IMR-90 (cell line): ENCODE measurements at regions not wholly inside any gene's neighbourhood (a gene's known extent, or its start where the extent isn't known, plus 50 kb on each side); places are given as distances from the start of the nearest gene placed in this dataset.

Source experiments
- ATAC-seq: fragments of 200-7000 bp; cut with Tn5 transposase; 2 replicates; pipeline ENCODE4 v1.9.1; 2020; ENCODE audit warnings: low read depth, mild to moderate bottlenecking, moderate library complexity
- BruUV-seq: library from RNA; stranded (reverse); fragments of 400-500 nt; replicated peaks from 2 replicates; lab custom pipeline; 2021; lab: Mats Ljungman, UMichigan
- CTCF ChIA-PET: fragments of 300-600 bp; formaldehyde crosslinking; extraction: SDS; loops from one replicate; lab custom pipeline; 2021; ENCODE audit warnings: antibody characterized with exemption; lab: Yijun Ruan, JAX
- POLR2A ChIA-PET: fragments of 300-600 bp; sonication (Branson Sonifier 250); formaldehyde crosslinking; loops from one replicate; lab custom pipeline; 2022; ENCODE audit warnings: antibody characterized with exemption; ENCODE audit not compliant: unreplicated experiment; lab: Charles Lee
- DNase-seq: peaks from one replicate; pipeline ENCODE4 v3.0.0; 2013
- H2AFZ ChIP-seq: replicated peaks from 2 replicates; pipeline ENCODE3; 2013; ENCODE audit warnings: low read length, mild to moderate bottlenecking; ENCODE audit not compliant: poor library complexity
- H2AK5ac ChIP-seq: 2 replicates; pipeline ENCODE4 v1.6.1; 2013; ENCODE audit warnings: low read depth, low read length, inconsistent platforms
- H2AK9ac ChIP-seq: replicated peaks from 2 replicates; pipeline ENCODE3; 2013; ENCODE audit warnings: mild to moderate bottlenecking, low read depth, low read length, moderate library complexity; ENCODE audit not compliant: poor library complexity
- H2BK120ac ChIP-seq: 2 replicates; pipeline ENCODE4 v1.6.1; 2013; ENCODE audit warnings: low read depth, low read length, inconsistent platforms
- H2BK15ac ChIP-seq: 3 replicates; pipeline ENCODE4 v1.6.1; 2013; ENCODE audit warnings: low read depth, low read length, inconsistent platforms
- H2BK20ac ChIP-seq: 2 replicates; pipeline ENCODE4 v1.6.1; 2013; ENCODE audit warnings: low read depth, mild to moderate bottlenecking, inconsistent platforms, low read length, moderate library complexity
- H2BK5ac ChIP-seq: 2 replicates; pipeline ENCODE4 v1.6.1; 2013; ENCODE audit warnings: mild to moderate bottlenecking, low read depth, low read length, inconsistent platforms; ENCODE audit not compliant: poor library complexity, severe bottlenecking
- H3K14ac ChIP-seq: replicated peaks from 2 replicates; pipeline ENCODE4 v1.6.1; 2013; ENCODE audit warnings: low read depth, low read length, inconsistent platforms
- H3K18ac ChIP-seq: 2 replicates; pipeline ENCODE4 v1.6.1; 2013; ENCODE audit warnings: low read depth, low read length, control low read depth
- H3K23ac ChIP-seq: 2 replicates; pipeline ENCODE4 v1.6.1; 2013; ENCODE audit warnings: low read depth, low read length, inconsistent platforms
- H3K27ac ChIP-seq: 2 replicates; pipeline ENCODE4 v1.5.1; 2013; ENCODE audit warnings: mild to moderate bottlenecking, control low read depth, low read length; ENCODE audit not compliant: insufficient read depth
- H3K27me3 ChIP-seq: 2 replicates; pipeline ENCODE4 v1.6.1; 2013; ENCODE audit warnings: low read length; ENCODE audit not compliant: control insufficient read depth, insufficient read depth
- H3K36me3 ChIP-seq: 2 replicates; pipeline ENCODE4 v1.6.1; 2013; ENCODE audit warnings: low read length, mixed read lengths; ENCODE audit not compliant: control insufficient read depth, insufficient read depth
- H3K4ac ChIP-seq: 2 replicates; pipeline ENCODE4 v1.6.1; 2013; ENCODE audit warnings: low read depth, low read length, inconsistent platforms
- H3K4me1 ChIP-seq: 2 replicates; pipeline ENCODE4 v1.6.1; 2013; ENCODE audit warnings: low read length, mixed read lengths; ENCODE audit not compliant: control insufficient read depth, insufficient read depth
- H3K4me2 ChIP-seq: 2 replicates; pipeline ENCODE4 v1.6.1; 2013; ENCODE audit warnings: low read depth, mild to moderate bottlenecking, control low read depth, low read length, moderate library complexity
- H3K4me3 ChIP-seq: 2 replicates; pipeline ENCODE4 v1.5.1; 2013; ENCODE audit warnings: low read depth, mild to moderate bottlenecking, control low read depth, low read length, moderate library complexity; ENCODE audit not compliant: insufficient read depth
- H3K56ac ChIP-seq: 2 replicates; pipeline ENCODE4 v1.6.1; 2013; ENCODE audit warnings: low read length, inconsistent platforms; ENCODE audit not compliant: insufficient read depth; ENCODE audit errors: extremely low read depth
- H3K79me1 ChIP-seq, 2 experiments: 2 replicates each; pipeline ENCODE4 v1.6.1; 2013; ENCODE audit warnings: low read length in 2 of 2, inconsistent platforms in 1 of 2, low read depth in 1 of 2
- H3K9ac ChIP-seq: 2 replicates; pipeline ENCODE4 v1.6.1; 2013; ENCODE audit warnings: low read depth, low read length, control low read depth
- H3K9me1 ChIP-seq: 2 replicates; pipeline ENCODE4 v1.6.1; 2013; ENCODE audit warnings: low read length, inconsistent platforms; ENCODE audit not compliant: insufficient read depth
- H3K9me3 ChIP-seq: 2 replicates; pipeline ENCODE4 v1.6.1; 2013; ENCODE audit warnings: low read length; ENCODE audit not compliant: control insufficient read depth, insufficient read depth
- H4K20me1 ChIP-seq: 2 replicates; pipeline ENCODE4 v1.6.1; 2013; ENCODE audit warnings: low read length, inconsistent platforms; ENCODE audit not compliant: insufficient read depth
- H4K5ac ChIP-seq: 2 replicates; pipeline ENCODE4 v1.6.1; 2013; ENCODE audit warnings: mild to moderate bottlenecking, low read depth, low read length, control low read depth
- H4K8ac ChIP-seq, 2 experiments: 2 replicates each; pipeline ENCODE4 v1.6.1; 2013; ENCODE audit warnings: low read depth in 2 of 2, low read length in 2 of 2, control low read depth in 1 of 2, inconsistent platforms in 1 of 2
- H4K91ac ChIP-seq: 2 replicates; pipeline ENCODE4 v1.6.1; 2013; ENCODE audit warnings: low read depth, low read length, inconsistent platforms; ENCODE audit not compliant: insufficient read depth
- BHLHE40 ChIP-seq: fragments of 150-350 bp; IDR thresholded peaks from 2 replicates; pipeline ENCODE4 v1.6.1; 2016; ENCODE audit warnings: mild to moderate bottlenecking, low read depth, low read length
- CEBPB ChIP-seq: IDR thresholded peaks from 2 replicates; pipeline ENCODE4 v1.6.1; 2012; ENCODE audit warnings: low read depth, low read length, improper control_type of control experiment
- CHD1 ChIP-seq: IDR thresholded peaks from 2 replicates; pipeline ENCODE4 v1.6.1; 2012; ENCODE audit warnings: low read depth, low read length, improper control_type of control experiment
- MAFK ChIP-seq: IDR thresholded peaks from 2 replicates; pipeline ENCODE4 v1.6.1; 2012; ENCODE audit warnings: low read depth, low read length, improper control_type of control experiment
- MXI1 ChIP-seq: IDR thresholded peaks from 2 replicates; pipeline ENCODE4 v1.6.1; 2012; ENCODE audit warnings: low read depth, mild to moderate bottlenecking, low read length, moderate library complexity, borderline replicate concordance
- NFE2L2 ChIP-seq: fragments of 150-350 bp; IDR thresholded peaks from 2 replicates; pipeline ENCODE4 v1.6.1; 2016; ENCODE audit warnings: low read depth, mild to moderate bottlenecking, low read length
- POLR2A ChIP-seq: IDR thresholded peaks from 2 replicates; pipeline ENCODE4 v1.6.1; 2012; ENCODE audit warnings: mild to moderate bottlenecking, low read depth, low read length
- RAD21 ChIP-seq: IDR thresholded peaks from 2 replicates; pipeline ENCODE4 v1.6.1; 2012; ENCODE audit warnings: low read length, improper control_type of control experiment
- RFX5 ChIP-seq: IDR thresholded peaks from 2 replicates; pipeline ENCODE4 v1.8.0; 2012; ENCODE audit warnings: low read depth, mild to moderate bottlenecking, low read length, moderate library complexity
- SMC3 ChIP-seq: fragments of 150-350 bp; IDR thresholded peaks from 2 replicates; pipeline ENCODE4 v1.6.1; 2016; ENCODE audit warnings: low read depth, mild to moderate bottlenecking, antibody characterized with exemption, low read length, moderate library complexity
- WGBS, 2 experiments: methylation state at CpG; one replicate each; pipeline versions ENCODE4 v1.1.5 to v1.1.7; 2013; ENCODE audit warnings: missing lambda C conversion rate in 2 of 2; ENCODE audit not compliant: insufficient read length in 1 of 2; ENCODE audit errors: extremely low coverage in 2 of 2; 5-methylcytosine and 5-hydroxymethylcytosine counted together
- dilution Hi-C: fragments of 300-500 bp; cut with HindIII; formaldehyde crosslinking; loops from one replicate; pipeline ENCODE4 v1.14.3; 2018; ENCODE audit warnings: low sequenced_read_pairs; ENCODE audit not compliant: unreplicated experiment
- in situ Hi-C: fragments of 300-500 bp; cut with MboI; formaldehyde crosslinking; loops from 3 replicates; pipeline ENCODE4 v1.14.3; 2019; ENCODE audit warnings: low sequenced_read_pairs, inconsistent platforms, mixed read lengths
- intact Hi-C: fragments of 100-400 bp; cut with micrococcal nuclease; formaldehyde crosslinking; loops from 2 replicates; pipeline ENCODE4 v1.10.0; 2022
- TF ChIP-seq, protein P1 (sequence below): fragments of 150-350 bp; IDR thresholded peaks from 2 replicates; pipeline ENCODE4 v1.6.1; 2017; ENCODE audit warnings: mild to moderate bottlenecking, antibody characterized with exemption, low read length, low read depth
- TF ChIP-seq, protein P2 (sequence below): conservative IDR thresholded peaks from 2 replicates; pipeline ENCODE4 v1.5.1; 2012; ENCODE audit warnings: mild to moderate bottlenecking, low read depth, low read length, improper control_type of control experiment
- TF ChIP-seq, protein P3 (sequence below): fragments of 150-350 bp; IDR thresholded peaks from 2 replicates; pipeline ENCODE4 v1.6.1; 2016; ENCODE audit warnings: low read depth, mild to moderate bottlenecking, low read length, moderate library complexity, borderline replicate concordance

DNA sequence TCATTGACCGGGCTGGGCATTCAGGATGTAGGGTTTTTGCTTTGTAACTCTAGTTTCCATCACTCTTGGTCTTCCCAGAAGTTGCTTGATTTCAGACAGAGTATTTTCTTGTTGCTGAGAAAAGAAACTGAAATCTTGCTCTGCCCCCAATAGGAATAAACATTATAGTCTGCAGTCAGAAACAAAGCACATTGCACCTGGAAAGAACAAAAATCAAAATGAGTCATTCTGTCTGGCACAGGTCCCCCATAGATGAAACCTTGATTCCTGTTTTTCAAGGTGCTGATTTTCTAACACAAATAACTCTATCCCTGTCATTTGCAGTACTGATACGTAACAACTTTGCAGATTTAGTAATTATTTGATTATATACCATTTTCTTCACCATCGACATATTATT lies 232.1 kb downstream of the FBXO4 start:
- no peak overlapping the region for H2BK20ac ChIP-seq
- dilution Hi-C loops: no loop called here

More for the DNA sequence above, 232.1 kb downstream of the FBXO4 start:
- H3K14ac ChIP-seq: no peak overlapping the region
- POLR2A ChIA-PET: no interaction called here
- H2AK5ac ChIP-seq: no peak overlapping the region
- no peak overlapping the region for H2BK5ac ChIP-seq
- H3K4me3 ChIP-seq: no peak overlapping the region
- no peaks in the 10 kb centered on the region for H3K27me3 ChIP-seq
- no peak overlapping the region for H2BK120ac ChIP-seq
- H3K18ac ChIP-seq: no peak overlapping the region
- intact Hi-C loops: no loop called here
- no peak overlapping the region for H4K8ac ChIP-seq
- WGBS, 2 experiments: no CpG with 5 or more reads among the region's 3 CpGs
- no peaks in the 10 kb centered on the region for H3K79me1 ChIP-seq
- BruUV-seq: no TSS peak
- no peaks in the 10 kb centered on the region for H3K9me1 ChIP-seq
- no peak overlapping the region for H3K4me2 ChIP-seq
- H2AK9ac ChIP-seq: no peak overlapping the region
- no peaks in the 10 kb centered on the region for H3K36me3 ChIP-seq
- no peaks in the 10 kb centered on the region for H3K9me3 ChIP-seq
- DNase-seq: no peak
- no peak overlapping the region for H3K9ac ChIP-seq
- no peak overlapping the region for H3K4ac ChIP-seq
- TF ChIP-seq BHLHE40 (no peak), CEBPB (no peak), CHD1 (no peak), MXI1 (no peak), MAFK (no peak), NFE2L2 (no peak), RFX5 (no peak), SMC3 (no peak), POLR2A (no peak), RAD21 (no peak)
- TF ChIP-seq, protein P1, sequence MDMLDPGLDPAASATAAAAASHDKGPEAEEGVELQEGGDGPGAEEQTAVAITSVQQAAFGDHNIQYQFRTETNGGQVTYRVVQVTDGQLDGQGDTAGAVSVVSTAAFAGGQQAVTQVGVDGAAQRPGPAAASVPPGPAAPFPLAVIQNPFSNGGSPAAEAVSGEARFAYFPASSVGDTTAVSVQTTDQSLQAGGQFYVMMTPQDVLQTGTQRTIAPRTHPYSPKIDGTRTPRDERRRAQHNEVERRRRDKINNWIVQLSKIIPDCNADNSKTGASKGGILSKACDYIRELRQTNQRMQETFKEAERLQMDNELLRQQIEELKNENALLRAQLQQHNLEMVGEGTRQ: no peak
- TF ChIP-seq, protein P2, sequence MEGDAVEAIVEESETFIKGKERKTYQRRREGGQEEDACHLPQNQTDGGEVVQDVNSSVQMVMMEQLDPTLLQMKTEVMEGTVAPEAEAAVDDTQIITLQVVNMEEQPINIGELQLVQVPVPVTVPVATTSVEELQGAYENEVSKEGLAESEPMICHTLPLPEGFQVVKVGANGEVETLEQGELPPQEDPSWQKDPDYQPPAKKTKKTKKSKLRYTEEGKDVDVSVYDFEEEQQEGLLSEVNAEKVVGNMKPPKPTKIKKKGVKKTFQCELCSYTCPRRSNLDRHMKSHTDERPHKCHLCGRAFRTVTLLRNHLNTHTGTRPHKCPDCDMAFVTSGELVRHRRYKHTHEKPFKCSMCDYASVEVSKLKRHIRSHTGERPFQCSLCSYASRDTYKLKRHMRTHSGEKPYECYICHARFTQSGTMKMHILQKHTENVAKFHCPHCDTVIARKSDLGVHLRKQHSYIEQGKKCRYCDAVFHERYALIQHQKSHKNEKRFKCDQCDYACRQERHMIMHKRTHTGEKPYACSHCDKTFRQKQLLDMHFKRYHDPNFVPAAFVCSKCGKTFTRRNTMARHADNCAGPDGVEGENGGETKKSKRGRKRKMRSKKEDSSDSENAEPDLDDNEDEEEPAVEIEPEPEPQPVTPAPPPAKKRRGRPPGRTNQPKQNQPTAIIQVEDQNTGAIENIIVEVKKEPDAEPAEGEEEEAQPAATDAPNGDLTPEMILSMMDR: no peak
- TF ChIP-seq, protein P3, sequence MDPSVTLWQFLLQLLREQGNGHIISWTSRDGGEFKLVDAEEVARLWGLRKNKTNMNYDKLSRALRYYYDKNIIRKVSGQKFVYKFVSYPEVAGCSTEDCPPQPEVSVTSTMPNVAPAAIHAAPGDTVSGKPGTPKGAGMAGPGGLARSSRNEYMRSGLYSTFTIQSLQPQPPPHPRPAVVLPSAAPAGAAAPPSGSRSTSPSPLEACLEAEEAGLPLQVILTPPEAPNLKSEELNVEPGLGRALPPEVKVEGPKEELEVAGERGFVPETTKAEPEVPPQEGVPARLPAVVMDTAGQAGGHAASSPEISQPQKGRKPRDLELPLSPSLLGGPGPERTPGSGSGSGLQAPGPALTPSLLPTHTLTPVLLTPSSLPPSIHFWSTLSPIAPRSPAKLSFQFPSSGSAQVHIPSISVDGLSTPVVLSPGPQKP: no peak
- no peak overlapping the region for H3K56ac ChIP-seq
- H4K5ac ChIP-seq: no peak overlapping the region
- CTCF ChIA-PET: no interaction called here
- H4K91ac ChIP-seq: no peak overlapping the region
- no peaks in the 10 kb centered on the region for H4K20me1 ChIP-seq
- H2BK15ac ChIP-seq: no peak overlapping the region
- in situ Hi-C loops: no loop called here
- no peak overlapping the region for H3K27ac ChIP-seq
- no peak for ATAC-seq
- no peak overlapping the region for H3K23ac ChIP-seq
- no peak overlapping the region for H2AFZ ChIP-seq
- no peaks in the 10 kb centered on the region for H3K4me1 ChIP-seq
